ENCODE measurements at regions not wholly inside any gene's neighbourhood (a gene's known extent, or its start where the extent isn't known, plus 50 kb on each side); places are given as distances from the start of the nearest gene placed in this dataset.

DNA sequence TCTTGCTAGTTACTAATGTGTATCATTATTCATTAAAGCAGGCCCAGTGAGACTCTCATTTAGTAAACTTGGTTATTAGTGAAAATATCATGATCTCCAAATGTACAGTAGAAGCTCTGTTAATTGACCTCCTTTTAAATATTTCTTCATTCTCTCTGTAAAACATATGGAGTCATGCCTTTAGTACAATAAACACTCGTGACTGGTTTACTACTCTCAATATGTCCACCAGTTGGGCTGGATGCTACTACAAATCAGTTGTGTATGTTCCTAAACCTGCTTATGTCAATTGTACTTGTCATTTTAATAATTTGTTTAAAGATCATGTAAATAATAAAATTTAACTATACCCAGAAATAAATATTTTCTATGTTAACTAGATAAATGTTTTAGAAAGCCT, 68.6 kb upstream of the COMTD1 start:
- Mint-ChIP-seq H3K36me3 (ENCODE audit: low read depth) (no peaks in the 10 kb centered on the region), H3K4me1 (ENCODE audit: low read depth) (peaks cover 4% of the 10 kb centered on the region), H3K4me3 (no peak overlapping the region), H3K9me3 (peaks cover 8% of the 10 kb centered on the region), H3K27me3 (no peaks in the 10 kb centered on the region), H3K27ac (no peak overlapping the region)
- no peak for DNase-seq

- DNase-seq = no peak
- Mint-ChIP-seq H3K9me3 (peaks cover 8% of the 10 kb centered on the region), H3K4me3 (no peak overlapping the region), H3K27ac (no peak overlapping the region), H3K27me3 (no peaks in the 10 kb centered on the region), H3K36me3 (ENCODE audit: low read depth) (no peaks in the 10 kb centered on the region), H3K4me1 (ENCODE audit: low read depth) (peaks cover 4% of the 10 kb centered on the region)
These were observed 67.5 kb upstream of the COMTD1 start for GRCh38 chr10:75303045-75303777.

GRCh38 chr10:75302029-75302428, 66.3 kb upstream of the COMTD1 start:
- Mint-ChIP-seq H3K36me3 (ENCODE audit: low read depth) (no peaks in the 10 kb centered on the region), H3K4me3 (no peak overlapping the region), H3K27me3 (no peaks in the 10 kb centered on the region), H3K9me3 (peaks cover 8% of the 10 kb centered on the region), H3K27ac (no peak overlapping the region), H3K4me1 (ENCODE audit: low read depth) (peaks cover 1% of the 10 kb centered on the region)
- no peak for DNase-seq

- peaks cover 12% of the 10 kb centered on the region for H3K27me3 Mint-ChIP-seq
- H3K27ac Mint-ChIP-seq = no peak overlapping the region
- no peaks in the 10 kb centered on the region for H3K36me3 Mint-ChIP-seq (ENCODE audit: low read depth)
- H3K4me1 Mint-ChIP-seq (ENCODE audit: low read depth) = peaks cover 5% of the 10 kb centered on the region
- no peak for DNase-seq
- peaks cover 3% of the 10 kb centered on the region for H3K9me3 Mint-ChIP-seq
- H3K4me3 Mint-ChIP-seq = no peak overlapping the region
These were observed 61.4 kb upstream of the COMTD1 start for GRCh38 chr10:75297021-75297599.

GRCh38 chr10:75295868-75296441, 60.2 kb upstream of the COMTD1 start:
- H3K4me1 Mint-ChIP-seq (ENCODE audit: low read depth) = peaks cover 5% of the 10 kb centered on the region
- no peak overlapping the region for H3K27ac Mint-ChIP-seq
- H3K36me3 Mint-ChIP-seq (ENCODE audit: low read depth) = no peaks in the 10 kb centered on the region
- peaks cover 12% of the 10 kb centered on the region for H3K27me3 Mint-ChIP-seq
- H3K9me3 Mint-ChIP-seq = peaks cover 2% of the 10 kb centered on the region
- no peak for DNase-seq
- H3K4me3 Mint-ChIP-seq = no peak overlapping the region

- Mint-ChIP-seq H3K27ac (no peak overlapping the region), H3K4me1 (ENCODE audit: low read depth) (peaks cover 5% of the 10 kb centered on the region), H3K36me3 (ENCODE audit: low read depth) (no peaks in the 10 kb centered on the region)
These were observed 59.3 kb upstream of the COMTD1 start for GRCh38 chr10:75294866-75295701.

DNA sequence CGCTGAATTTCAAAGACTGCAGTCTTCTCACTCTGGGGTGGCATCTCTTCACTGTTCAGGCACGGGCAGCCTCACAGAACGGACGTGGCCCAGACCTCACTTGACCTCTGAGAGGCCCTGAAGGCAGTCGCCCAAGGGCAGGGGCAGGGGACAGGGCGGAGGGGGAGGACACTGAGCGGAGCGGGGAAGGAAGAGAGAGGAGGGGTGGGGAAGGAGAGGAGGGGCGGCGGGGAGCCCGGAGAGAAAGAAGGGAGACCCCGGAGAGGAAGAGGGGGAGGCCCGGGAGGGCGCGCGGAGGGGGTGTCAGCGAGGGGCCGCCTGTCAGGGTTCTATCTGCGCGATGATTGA, 58.7 kb upstream of the COMTD1 start:
- Mint-ChIP-seq H3K4me1 (ENCODE audit: low read depth) (peaks cover 5% of the 10 kb centered on the region), H3K27me3 (peaks cover 24% of the 10 kb centered on the region), H3K36me3 (ENCODE audit: low read depth) (no peaks in the 10 kb centered on the region), H3K4me3 (peak overlapping the region; percentile 65), H3K27ac (no peak overlapping the region), H3K9me3 (peaks cover 3% of the 10 kb centered on the region)
- no peak for DNase-seq

More at GRCh38 chr10:75294866-75295701, 59.3 kb upstream of the COMTD1 start:
- peak; percentile 78 for DNase-seq
- Mint-ChIP-seq H3K27me3 (peaks cover 20% of the 10 kb centered on the region), H3K9me3 (peaks cover 3% of the 10 kb centered on the region), H3K4me3 (peak overlapping the region; percentile 65)

DNA sequence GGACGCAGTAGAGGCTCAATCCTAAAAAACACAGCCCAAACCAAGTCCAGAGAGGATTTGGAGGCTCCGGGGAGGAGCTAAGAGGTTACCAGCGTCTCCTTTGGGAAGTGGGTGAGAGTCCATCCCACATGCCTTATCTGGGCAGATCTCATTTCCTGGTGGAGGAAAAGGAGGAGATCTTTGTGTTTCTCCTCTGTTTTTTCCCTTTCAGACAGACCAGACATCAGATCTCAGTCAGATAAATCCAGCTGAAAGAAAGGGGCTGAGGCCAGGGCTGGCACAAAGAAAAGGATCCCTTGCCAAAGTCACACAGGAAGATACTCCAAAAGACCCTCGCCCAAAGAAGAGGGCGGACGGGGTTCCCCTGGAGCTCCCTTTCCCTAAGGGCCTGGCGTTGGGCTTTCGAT, 58.3 kb upstream of the COMTD1 start:
- Mint-ChIP-seq H3K4me1 (ENCODE audit: low read depth) (peaks cover 5% of the 10 kb centered on the region), H3K36me3 (ENCODE audit: low read depth) (no peaks in the 10 kb centered on the region), H3K27ac (no peak overlapping the region), H3K27me3 (peaks cover 24% of the 10 kb centered on the region), H3K9me3 (peaks cover 3% of the 10 kb centered on the region), H3K4me3 (peak overlapping the region; percentile 65)
- no peak for DNase-seq

- peaks cover 3% of the 10 kb centered on the region for H3K9me3 Mint-ChIP-seq
- no peak overlapping the region for H3K27ac Mint-ChIP-seq
- H3K36me3 Mint-ChIP-seq (ENCODE audit: low read depth) = no peaks in the 10 kb centered on the region
- no peak overlapping the region for H3K4me3 Mint-ChIP-seq
- peaks cover 5% of the 10 kb centered on the region for H3K4me1 Mint-ChIP-seq (ENCODE audit: low read depth)
- no peak for DNase-seq
- peaks cover 24% of the 10 kb centered on the region for H3K27me3 Mint-ChIP-seq
These were observed 57.7 kb upstream of the COMTD1 start for GRCh38 chr10:75293446-75293820.

GRCh38 chr10:75292794-75293445, 57.2 kb upstream of the COMTD1 start:
- no peak for DNase-seq
- Mint-ChIP-seq H3K4me3 (no peak overlapping the region), H3K27ac (no peak overlapping the region), H3K4me1 (ENCODE audit: low read depth) (peaks cover 5% of the 10 kb centered on the region), H3K36me3 (ENCODE audit: low read depth) (no peaks in the 10 kb centered on the region), H3K9me3 (peaks cover 3% of the 10 kb centered on the region), H3K27me3 (peaks cover 24% of the 10 kb centered on the region)

DNA sequence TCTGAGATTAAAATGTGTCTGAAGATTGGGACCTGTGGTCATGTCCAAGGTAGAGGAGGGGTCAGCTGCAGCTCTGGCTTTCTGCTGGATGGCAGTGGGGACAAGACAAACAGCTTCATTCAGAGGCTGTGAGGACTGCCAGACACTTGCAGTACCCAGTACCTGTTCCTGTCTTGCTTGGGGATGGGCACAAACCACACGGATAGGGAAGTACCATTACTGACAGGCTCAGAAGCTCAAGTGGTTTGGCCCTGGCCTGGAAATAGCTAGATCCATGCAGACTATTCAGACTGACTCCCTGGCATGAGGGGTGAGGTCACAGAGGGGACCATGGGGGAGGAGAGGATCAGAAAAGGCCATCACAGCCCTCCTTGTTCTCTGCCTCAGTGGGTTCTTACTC, 56.0 kb upstream of the COMTD1 start:
- Mint-ChIP-seq H3K9me3 (peaks cover 3% of the 10 kb centered on the region), H3K4me3 (no peak overlapping the region), H3K36me3 (ENCODE audit: low read depth) (no peaks in the 10 kb centered on the region), H3K4me1 (ENCODE audit: low read depth) (peaks cover 5% of the 10 kb centered on the region), H3K27ac (no peak overlapping the region), H3K27me3 (peaks cover 35% of the 10 kb centered on the region)
- DNase-seq = no peak

DNA sequence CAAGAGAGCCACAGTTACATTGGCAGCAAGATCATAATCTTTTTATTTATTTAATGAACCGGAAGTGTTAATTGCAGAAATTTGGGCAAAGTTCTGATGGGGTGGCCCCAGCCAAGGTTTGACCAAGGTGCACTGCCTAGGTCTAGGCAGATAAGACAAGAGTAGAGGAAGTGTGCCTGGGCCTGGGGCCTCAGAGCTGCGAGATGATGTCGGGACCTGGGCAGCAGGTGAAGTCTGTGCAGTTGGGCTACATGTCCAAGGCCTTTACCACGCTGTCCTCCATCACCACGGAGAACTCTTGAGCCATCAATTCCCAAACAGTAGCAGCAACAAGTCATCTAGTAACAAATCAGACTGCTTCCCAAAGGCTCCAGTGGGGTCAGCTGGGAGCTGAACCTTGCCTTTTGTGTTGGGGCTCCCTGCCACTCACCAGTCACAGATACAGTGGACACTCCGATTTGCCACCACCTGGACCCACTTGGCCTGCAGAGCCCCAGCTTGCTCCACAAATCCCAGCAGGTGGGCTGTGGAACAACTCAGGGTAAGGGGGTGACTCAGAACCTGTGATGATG, 52.5 kb upstream of the COMTD1 start:
- peaks cover 34% of the 10 kb centered on the region for H3K27me3 Mint-ChIP-seq
- no peak overlapping the region for H3K27ac Mint-ChIP-seq
- no peaks in the 10 kb centered on the region for H3K4me1 Mint-ChIP-seq (ENCODE audit: low read depth)
- no peaks in the 10 kb centered on the region for H3K36me3 Mint-ChIP-seq (ENCODE audit: low read depth)
- no peak overlapping the region for H3K4me3 Mint-ChIP-seq
- H3K9me3 Mint-ChIP-seq = peaks cover 3% of the 10 kb centered on the region
- DNase-seq = no peak

GRCh38 chr10:75287697-75288096, 51.9 kb upstream of the COMTD1 start:
- H3K36me3 Mint-ChIP-seq (ENCODE audit: low read depth) = no peaks in the 10 kb centered on the region
- H3K27me3 Mint-ChIP-seq = peaks cover 34% of the 10 kb centered on the region
- no peaks in the 10 kb centered on the region for H3K4me1 Mint-ChIP-seq (ENCODE audit: low read depth)
- no peak overlapping the region for H3K27ac Mint-ChIP-seq
- no peak for DNase-seq
- no peak overlapping the region for H3K4me3 Mint-ChIP-seq
- peaks cover 3% of the 10 kb centered on the region for H3K9me3 Mint-ChIP-seq

- no peak for DNase-seq
- Mint-ChIP-seq H3K27ac (no peak overlapping the region), H3K4me1 (ENCODE audit: low read depth) (no peaks in the 10 kb centered on the region), H3K27me3 (peaks cover 40% of the 10 kb centered on the region), H3K9me3 (peaks cover 3% of the 10 kb centered on the region), H3K4me3 (no peak overlapping the region), H3K36me3 (ENCODE audit: low read depth) (no peaks in the 10 kb centered on the region)
These were observed 51.1 kb upstream of the COMTD1 start for GRCh38 chr10:75286901-75287300.
